ENCODE measurements at regions not wholly inside any gene's neighbourhood (a gene's known extent, or its start where the extent isn't known, plus 50 kb on each side); places are given as distances from the start of the nearest gene placed in this dataset.

- Histone ChIP-seq H3K36me3 (ENCODE audit: control insufficient read depth in 4 of 4, insufficient read depth in 4 of 4, low read length in 4 of 4) (no peaks in the 10 kb centered on the region), H3K27ac (ENCODE audit: low read depth in 1 of 2, low read length in 1 of 2) (no peak overlapping the region), H3K4me3 (no peak overlapping the region), H3K9me3 (ENCODE audit: control insufficient read depth in 4 of 4, insufficient read depth in 3 of 4, low read length in 3 of 4) (peaks cover 0 to 11% (median 0%) of the 10 kb centered on the region in 4 donors), H3K4me1 (ENCODE audit: control insufficient read depth in 5 of 5, insufficient read depth in 5 of 5, low read length in 5 of 5) (no peaks in the 10 kb centered on the region), H3K27me3 (ENCODE audit: control insufficient read depth in 3 of 3, insufficient read depth in 3 of 3, low read length in 2 of 3) (no peaks in the 10 kb centered on the region), H3K9ac (ENCODE audit: insufficient read depth in 1 of 2, low read length in 2 of 2) (no peak overlapping the region)
- DNase-seq: no peak
- TF ChIP-seq CTCF (IDR thresholded peaks at IDR 0.05; ENCODE audit: control extremely low read depth, extremely low read depth): no peak
- ATAC-seq (ENCODE audit: insufficient read depth, low FRiP score): no peak
- whole genome bisulfite sequencing, 2 donors: 94 to 96% methylated on average over 3 of the region's 3 CpGs
Observed at GRCh38 chr4:57378766-57379165, 268.6 kb upstream of the IGFBP7 start.

GRCh38 chr4:57374866-57375595, 264.8 kb upstream of the IGFBP7 start:
- Histone ChIP-seq H3K9me3 (ENCODE audit: control insufficient read depth in 4 of 4, insufficient read depth in 3 of 4, low read length in 3 of 4) (peaks cover 0 to 6% (median 0%) of the 10 kb centered on the region in 4 donors), H3K4me3 (no peak overlapping the region), H3K4me1 (ENCODE audit: control insufficient read depth in 5 of 5, insufficient read depth in 5 of 5, low read length in 5 of 5) (peaks cover 0 to 5% (median 0%) of the 10 kb centered on the region in 5 donors), H3K9ac (ENCODE audit: insufficient read depth in 1 of 2, low read length in 2 of 2) (no peak overlapping the region), H3K27me3 (ENCODE audit: control insufficient read depth in 3 of 3, insufficient read depth in 3 of 3, low read length in 2 of 3) (no peaks in the 10 kb centered on the region), H3K27ac (ENCODE audit: low read depth in 1 of 2, low read length in 1 of 2) (no peak overlapping the region), H3K36me3 (ENCODE audit: control insufficient read depth in 4 of 4, insufficient read depth in 4 of 4, low read length in 4 of 4) (no peaks in the 10 kb centered on the region)
- ATAC-seq (ENCODE audit: insufficient read depth, low FRiP score) (no peak), DNase-seq (no peak)
- TF ChIP-seq CTCF (IDR thresholded peaks at IDR 0.05; ENCODE audit: control extremely low read depth, extremely low read depth): no peak
- WGBS, 2 donors: 92 to 100% methylated on average over 1 of the region's 1 CpG

- no peak for DNase-seq
- no peaks in the 10 kb centered on the region for H3K36me3 ChIP-seq (ENCODE audit: control insufficient read depth in 4 of 4, insufficient read depth in 4 of 4, low read length in 4 of 4)
- H3K27me3 ChIP-seq (ENCODE audit: control insufficient read depth in 3 of 3, insufficient read depth in 3 of 3, low read length in 2 of 3): no peaks in the 10 kb centered on the region
- peaks cover 0 to 5% (median 0%) of the 10 kb centered on the region in 5 donors for H3K4me1 ChIP-seq (ENCODE audit: control insufficient read depth in 5 of 5, insufficient read depth in 5 of 5, low read length in 5 of 5)
- H3K27ac ChIP-seq (ENCODE audit: low read depth in 1 of 2, low read length in 1 of 2): no peak overlapping the region
- peaks cover 0 to 6% (median 0%) of the 10 kb centered on the region in 4 donors for H3K9me3 ChIP-seq (ENCODE audit: control insufficient read depth in 4 of 4, insufficient read depth in 3 of 4, low read length in 3 of 4)
- H3K9ac ChIP-seq (ENCODE audit: insufficient read depth in 1 of 2, low read length in 2 of 2): no peak overlapping the region
- no peak overlapping the region for H3K4me3 ChIP-seq
- WGBS, 2 donors: 81 to 90% methylated on average over 1 of the region's 1 CpG
- ATAC-seq (ENCODE audit: insufficient read depth, low FRiP score): no peak
- TF ChIP-seq CTCF (IDR thresholded peaks at IDR 0.05; ENCODE audit: control extremely low read depth, extremely low read depth): no peak
Observed at GRCh38 chr4:57373991-57374390, 263.8 kb upstream of the IGFBP7 start.
